GM10248 (cell line): ENCODE measurements at regions not wholly inside any gene's neighbourhood (a gene's known extent, or its start where the extent isn't known, plus 50 kb on each side); places are given as distances from the start of the nearest gene placed in this dataset.
"Not testable (repeated sequence)": the region's sequence is repeated elsewhere in the genome, so short reads cannot be mapped to it uniquely, and the experiment has no call there.

Experiments used
- CTCF ChIA-PET: fragments of 300-600 bp; sonication (Branson Sonifier 250); formaldehyde crosslinking; extraction: SDS; loops from one replicate; lab custom pipeline; 2021; ENCODE audit warnings: antibody characterized with exemption; lab: Yijun Ruan, JAX
- POLR2A ChIA-PET: fragments of 350-650 bp; sonication (Branson Sonifier 250); formaldehyde crosslinking; extraction: SDS; loops from one replicate; lab custom pipeline; 2020; ENCODE audit warnings: antibody characterized with exemption; lab: Yijun Ruan, JAX
- DNase-seq: peaks from one replicate; pipeline ENCODE4 v3.0.0; 2012; ENCODE audit errors: extremely low spot score
- TF ChIP-seq, protein P1 (sequence below): IDR thresholded peaks from 2 replicates; pipeline ENCODE4 v1.5.1; 2012; ENCODE audit warnings: mild to moderate bottlenecking, low read depth; ENCODE audit errors: extremely low read depth, missing control alignments, control extremely low read depth

DNA sequence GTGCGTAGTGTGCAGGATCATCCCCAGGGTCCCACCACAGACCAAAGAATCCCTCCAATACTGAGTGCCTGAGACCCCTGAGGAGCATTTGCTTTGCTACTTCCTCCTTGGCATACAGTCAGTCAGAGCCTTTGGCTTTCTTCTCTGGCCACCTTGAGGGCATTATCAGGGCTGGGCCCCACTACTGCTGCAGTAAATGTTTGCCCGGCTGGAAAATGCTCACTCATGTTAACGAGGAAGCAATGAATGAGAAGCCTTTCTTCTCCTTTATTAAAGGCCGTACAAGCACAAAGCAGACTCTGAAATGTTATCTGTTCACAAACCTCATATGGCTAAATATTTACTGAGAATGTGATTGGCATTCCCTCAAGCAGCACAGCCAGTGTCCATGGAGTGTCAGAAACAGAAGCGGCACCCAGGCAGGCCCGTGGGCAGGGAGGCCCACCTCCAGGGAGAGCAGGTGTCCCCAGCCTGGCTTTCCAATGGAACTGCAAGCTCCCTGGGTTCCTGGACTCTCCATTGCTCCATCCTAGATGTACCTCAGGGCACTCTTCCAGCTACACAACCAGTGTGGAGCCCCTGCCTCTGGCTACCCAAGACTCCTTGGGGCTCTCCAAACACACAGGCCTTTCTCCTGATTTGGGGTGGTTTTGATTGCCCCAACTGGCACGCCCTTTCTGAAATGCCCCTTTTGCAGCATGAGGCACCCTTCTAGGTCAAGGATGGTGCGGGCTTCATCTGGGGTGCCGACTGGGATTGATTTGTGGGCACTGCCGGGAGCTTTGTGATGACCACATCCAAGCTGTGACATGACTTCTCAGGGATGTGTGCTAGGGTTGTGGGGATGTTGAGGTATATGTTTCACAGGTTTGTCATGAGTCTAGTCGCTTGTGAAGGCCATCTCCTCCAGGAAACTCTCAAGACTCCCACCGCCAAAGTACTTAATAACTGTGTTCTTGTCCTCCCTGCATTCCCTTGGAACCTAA, 195.6 kb downstream of the FAM43A start:
- POLR2A ChIA-PET, result no interaction called here
- TF ChIP-seq, protein P1, sequence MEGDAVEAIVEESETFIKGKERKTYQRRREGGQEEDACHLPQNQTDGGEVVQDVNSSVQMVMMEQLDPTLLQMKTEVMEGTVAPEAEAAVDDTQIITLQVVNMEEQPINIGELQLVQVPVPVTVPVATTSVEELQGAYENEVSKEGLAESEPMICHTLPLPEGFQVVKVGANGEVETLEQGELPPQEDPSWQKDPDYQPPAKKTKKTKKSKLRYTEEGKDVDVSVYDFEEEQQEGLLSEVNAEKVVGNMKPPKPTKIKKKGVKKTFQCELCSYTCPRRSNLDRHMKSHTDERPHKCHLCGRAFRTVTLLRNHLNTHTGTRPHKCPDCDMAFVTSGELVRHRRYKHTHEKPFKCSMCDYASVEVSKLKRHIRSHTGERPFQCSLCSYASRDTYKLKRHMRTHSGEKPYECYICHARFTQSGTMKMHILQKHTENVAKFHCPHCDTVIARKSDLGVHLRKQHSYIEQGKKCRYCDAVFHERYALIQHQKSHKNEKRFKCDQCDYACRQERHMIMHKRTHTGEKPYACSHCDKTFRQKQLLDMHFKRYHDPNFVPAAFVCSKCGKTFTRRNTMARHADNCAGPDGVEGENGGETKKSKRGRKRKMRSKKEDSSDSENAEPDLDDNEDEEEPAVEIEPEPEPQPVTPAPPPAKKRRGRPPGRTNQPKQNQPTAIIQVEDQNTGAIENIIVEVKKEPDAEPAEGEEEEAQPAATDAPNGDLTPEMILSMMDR, result no peak
- no peak for DNase-seq
- CTCF ChIA-PET, result interaction anchor here (1.0 to 1.4 kb wide), 2 partner anchors 11 to 12 kb away, joined by 3 read pairs; no protein-coding TSS in a partner anchor

DNA sequence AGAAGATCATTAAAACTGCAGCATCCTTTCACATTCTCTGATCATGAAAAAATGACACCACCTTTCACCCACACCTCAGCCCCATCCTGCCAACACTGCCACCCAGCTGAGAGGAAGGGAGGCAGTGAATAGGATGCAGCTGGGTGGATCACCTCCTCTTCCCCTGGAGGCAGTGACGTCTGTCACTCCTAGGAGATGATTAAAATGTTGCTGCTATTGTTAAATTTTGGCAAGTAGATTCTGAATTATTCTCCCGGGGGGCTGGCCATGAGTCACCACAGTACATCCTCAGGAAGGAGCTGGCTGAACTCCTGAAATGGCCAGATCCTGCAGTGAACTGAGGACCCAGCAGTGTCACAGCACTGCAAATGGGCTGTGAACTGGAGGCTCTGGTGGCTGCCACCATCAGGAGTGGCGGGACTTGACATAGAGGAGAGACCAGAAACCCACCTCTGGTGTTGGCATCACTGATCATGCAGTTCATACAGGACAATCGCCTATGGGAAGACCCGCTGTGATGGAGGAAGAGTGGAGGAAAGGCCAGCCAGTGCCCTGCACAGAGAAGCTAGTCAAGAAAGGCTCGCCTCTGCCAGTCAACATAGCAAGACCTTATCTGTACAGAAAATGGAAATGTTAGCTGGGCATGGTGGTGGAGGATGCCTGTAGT, 199.1 kb downstream of the FAM43A start:
- no peak for DNase-seq

DNA sequence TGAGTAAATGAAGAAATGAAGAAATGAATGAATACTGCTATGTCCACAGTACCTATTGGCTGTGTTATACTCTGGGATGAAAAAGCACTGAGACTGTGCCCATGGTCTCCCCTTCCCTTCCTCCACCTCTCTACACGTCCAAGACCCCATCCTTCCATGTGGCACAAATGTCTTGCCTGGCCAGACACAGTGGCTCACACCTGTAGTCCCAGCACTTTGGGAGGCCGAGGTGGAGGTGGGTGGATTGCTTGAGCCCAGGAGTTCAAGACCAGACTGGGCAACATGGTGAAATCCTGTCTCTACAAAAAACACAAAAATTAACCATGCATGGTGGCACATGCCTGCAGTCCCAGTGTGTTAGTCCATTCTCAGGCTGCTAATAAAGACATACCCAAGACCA, 200.1 kb downstream of the FAM43A start:
- TF ChIP-seq, protein P1, result no peak
- DNase-seq, result no peak
- POLR2A ChIA-PET, result no interaction called here
- CTCF ChIA-PET, result no interaction called here

More for the DNA sequence above, 199.1 kb downstream of the FAM43A start:
- CTCF ChIA-PET, result interaction anchor here (1.2 kb wide), 1 partner anchor 19 kb away, joined by 3 read pairs; no protein-coding TSS in a partner anchor
- TF ChIP-seq, protein P1, result no peak
- POLR2A ChIA-PET, result no interaction called here

DNA sequence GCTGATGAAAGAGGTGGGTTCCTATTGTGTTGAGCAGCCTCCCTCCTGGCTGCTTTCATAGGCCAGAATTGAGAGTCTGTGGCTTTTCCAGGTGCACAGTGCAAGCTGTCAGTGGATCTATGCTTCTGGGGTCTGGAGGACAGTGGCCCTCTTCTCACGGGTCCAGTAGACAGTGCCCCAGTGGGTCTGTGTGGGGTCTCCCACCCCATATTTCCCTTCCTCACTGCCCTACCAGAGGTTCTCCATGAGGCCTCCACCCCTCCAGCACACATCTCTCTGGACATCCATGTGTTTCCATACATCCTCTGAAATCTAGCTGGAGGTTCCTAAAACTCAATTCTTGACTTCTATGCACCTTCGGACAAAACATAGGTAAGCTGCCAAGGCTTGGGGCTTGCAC, 201.2 kb downstream of the FAM43A start:
- TF ChIP-seq, protein P1, result no peak
- ChIA-PET POLR2A (no interaction called here), CTCF (no interaction called here)
- DNase-seq, result no peak

DNA sequence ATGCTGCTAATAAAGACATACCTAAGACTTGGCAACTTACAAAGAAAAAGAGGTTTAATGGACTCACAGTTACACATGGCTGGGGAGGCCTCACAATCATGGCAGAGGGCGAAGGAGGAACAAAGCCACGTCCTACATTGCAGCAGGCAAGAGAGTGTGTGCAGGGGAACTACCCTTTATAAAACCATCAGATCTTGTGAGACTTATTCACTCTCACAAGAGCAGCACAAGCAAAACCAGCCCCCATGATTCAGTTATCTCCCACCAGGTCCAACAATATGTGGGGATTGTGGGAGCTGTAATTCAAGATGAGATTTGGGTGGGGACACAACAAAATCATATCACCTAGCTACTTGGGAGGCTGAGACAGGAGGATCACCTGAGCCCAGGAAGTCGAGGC, 202.4 kb downstream of the FAM43A start:
- CTCF ChIA-PET, DNase-seq, POLR2A ChIA-PET: not testable (repeated sequence)

DNA sequence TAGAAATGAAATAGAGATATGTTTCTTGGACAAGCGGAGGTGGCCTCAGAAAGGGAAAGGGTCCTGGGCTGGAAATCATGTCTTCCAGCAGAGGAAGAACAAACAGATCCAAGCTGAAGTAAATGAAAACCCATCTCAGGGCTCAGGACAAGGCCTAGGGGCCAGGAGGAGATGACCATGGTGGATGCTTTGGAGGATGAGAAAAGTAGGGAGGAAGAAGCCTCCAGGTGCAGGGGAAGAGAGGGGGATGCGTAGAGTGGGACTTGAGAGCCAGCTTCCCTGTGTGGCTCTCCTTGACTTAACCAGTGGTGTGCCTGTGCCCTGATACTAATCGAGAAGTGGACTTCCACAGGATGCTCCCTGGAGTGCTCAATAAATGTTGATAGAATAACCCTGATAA, 203.2 kb downstream of the FAM43A start:
- no peak for DNase-seq
- POLR2A ChIA-PET, result no interaction called here

More for the DNA sequence above, 203.2 kb downstream of the FAM43A start:
- TF ChIP-seq, protein P1, result no peak
- CTCF ChIA-PET, result interaction anchor here (1.3 kb wide), 1 partner anchor 17 kb away, joined by 3 read pairs; no protein-coding TSS in a partner anchor
